ENCODE measurements at regions not wholly inside any gene's neighbourhood (a gene's known extent, or its start where the extent isn't known, plus 50 kb on each side); places are given as distances from the start of the nearest gene placed in this dataset.

- TF ChIP-seq CTCF (IDR thresholded peaks at IDR 0.05) (no peak), POLR2A (IDR thresholded peaks at IDR 0.05) (no peak)
These were observed 126.6 kb upstream of the FIBIN start for GRCh38 chr11:26867286-26867685.

Data from body of pancreas (tissue), 4 donors.